GM18520 (cell line): ENCODE measurements at regions not wholly inside any gene's neighbourhood (a gene's known extent, or its start where the extent isn't known, plus 50 kb on each side); places are given as distances from the start of the nearest gene placed in this dataset.

ENCODE experiments used
- ATAC-seq: cut with Tn5 transposase; IDR thresholded peaks from one replicate; pipeline ENCODE4 v1.9.1; 2021; ENCODE audit not compliant: unreplicated experiment

DNA sequence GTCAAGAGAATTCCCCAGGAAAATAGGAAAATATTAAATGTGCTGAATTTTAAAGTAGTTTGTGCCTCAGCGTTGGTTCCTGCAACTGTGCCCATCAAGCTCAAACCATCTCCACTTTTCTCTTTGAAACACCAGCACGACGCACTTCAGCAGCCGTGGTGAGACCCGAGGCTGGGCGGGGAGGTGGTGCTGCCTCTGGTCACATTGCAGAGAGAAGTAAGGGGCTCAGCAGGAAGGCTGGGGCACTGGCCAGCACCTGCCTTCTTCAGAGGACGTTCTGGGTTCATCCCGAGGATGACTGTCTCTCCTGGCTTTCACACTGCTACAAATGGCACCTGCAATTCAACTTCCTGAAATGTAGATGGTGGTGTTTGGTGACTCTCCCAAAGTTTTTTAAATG is 323.7 kb upstream of the SALL3 start:
- ATAC-seq: no peak

DNA sequence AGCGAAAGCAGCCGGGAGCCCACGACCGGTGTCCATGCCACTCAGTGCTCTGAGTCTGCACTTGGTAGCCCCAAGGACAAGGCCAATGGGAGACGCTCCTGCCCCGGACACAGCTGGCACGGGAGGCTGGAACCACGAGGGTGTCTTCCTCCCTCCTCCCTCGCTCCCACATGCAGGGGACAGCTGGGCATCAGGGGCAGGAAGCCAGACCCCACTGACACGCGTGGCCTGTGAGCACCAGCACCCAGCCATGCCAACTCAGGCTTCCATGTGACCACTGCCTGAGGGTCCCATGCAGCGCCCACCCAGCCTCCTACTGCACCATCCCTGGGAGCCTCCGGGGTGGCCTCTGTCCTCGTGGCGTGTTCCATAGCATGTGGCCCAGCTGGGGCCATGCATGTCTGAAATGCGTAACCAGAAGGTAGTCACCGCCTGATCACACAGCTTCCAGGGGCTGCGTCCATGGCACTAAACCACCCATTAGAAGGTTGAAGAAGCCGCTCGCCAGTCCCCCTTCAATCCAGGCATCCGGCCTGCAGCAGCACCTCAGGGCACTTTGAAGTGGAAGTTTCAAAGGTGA is 323.2 kb upstream of the SALL3 start:
- no peak for ATAC-seq

DNA sequence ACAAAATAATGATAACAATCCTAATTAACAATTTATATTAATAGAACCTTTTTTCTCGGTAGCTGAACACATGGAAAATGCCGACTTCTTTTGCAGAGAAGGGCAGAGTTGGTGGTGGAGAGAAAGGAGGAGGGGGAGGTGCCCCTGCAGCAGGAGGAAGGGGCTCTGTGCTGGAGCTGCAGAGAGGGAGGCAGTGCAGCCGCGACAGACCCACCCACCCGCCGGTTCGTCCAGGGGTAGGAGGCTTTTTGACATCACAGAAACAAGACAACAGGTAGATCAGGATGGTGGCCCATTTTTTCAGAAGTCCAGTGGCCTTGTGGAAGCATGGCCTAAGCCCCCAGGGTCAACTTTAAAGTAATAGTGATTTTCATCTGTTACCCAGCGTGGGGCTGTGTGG is 321.1 kb upstream of the SALL3 start:
- no peak for ATAC-seq

DNA sequence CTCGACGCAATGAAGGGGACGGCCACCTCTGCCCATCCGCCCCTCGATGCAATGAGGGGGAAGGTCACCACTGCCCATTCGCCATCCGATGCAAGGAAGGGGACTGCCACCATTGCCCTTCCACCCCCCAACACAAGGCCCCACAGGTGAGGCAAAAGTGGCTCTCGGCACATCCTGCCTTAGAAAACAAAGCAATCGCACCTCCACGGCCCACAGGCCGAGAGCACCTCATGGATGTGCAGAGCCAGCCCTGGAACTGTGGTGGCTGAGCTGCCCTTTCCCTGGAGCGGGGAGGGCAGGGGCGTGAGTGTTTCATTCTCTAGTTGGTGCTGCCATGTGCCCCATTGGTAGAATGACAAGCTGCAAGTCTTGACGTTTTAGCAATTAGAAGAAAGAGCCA is 320.6 kb upstream of the SALL3 start:
- ATAC-seq: no peak

DNA sequence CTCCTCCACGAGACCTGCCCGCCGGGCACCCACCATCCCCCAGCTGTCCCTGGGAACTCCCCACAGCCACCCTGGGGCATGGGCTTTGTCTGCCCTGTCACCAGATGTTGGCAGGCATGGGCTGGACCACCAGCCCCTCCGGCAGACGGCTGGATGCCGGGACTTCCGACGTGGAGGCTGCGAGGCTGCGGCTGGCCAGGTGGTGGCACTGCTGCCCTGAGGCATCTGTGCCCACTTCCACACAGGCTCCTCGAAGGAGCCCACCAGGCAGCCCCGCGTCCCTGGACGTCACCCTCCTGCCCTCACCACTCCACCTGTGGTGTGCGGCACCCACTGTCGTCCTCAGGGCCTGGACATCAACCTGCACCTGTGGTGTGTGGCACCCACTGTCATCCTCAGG is 319.9 kb upstream of the SALL3 start:
- no peak for ATAC-seq

DNA sequence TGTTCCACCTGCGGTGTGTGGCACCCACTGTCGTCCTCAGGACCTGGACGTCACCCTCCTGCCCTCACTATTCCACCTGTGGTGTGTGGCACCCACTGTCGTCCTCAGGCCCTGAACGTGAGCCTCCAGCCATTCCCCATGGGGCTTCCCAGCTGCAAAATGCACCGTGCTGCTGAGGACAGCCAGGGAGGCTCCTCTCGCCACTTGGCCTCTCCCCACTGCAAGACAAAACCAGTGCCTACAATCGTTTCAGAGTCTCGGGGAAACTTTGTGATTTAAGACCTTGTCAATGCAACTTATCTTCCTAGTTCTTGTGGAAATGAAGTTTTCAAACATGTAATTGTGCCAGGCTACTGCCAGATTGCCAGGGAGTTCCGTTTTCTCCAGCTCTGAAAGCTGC is 319.3 kb upstream of the SALL3 start:
- no peak for ATAC-seq

DNA sequence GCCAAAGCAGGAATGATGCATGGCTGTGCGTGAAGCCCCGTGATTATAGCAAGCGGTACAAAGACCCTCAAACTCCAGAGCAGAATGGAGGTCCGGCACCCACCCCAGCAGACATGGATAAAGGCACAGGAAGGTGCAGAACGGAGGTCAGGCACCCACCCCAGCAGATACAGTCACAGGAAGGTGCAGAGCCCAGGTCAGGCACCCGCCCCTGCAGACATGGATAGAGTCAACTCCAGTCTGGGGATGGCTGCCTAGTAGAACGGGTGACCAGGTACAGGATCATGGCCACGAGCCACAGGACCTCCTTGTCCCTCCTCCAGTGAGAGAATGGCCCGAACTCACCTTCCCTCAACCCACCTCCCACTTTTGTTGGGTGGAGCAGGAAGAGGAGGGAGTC is 318.3 kb upstream of the SALL3 start:
- no peak for ATAC-seq

DNA sequence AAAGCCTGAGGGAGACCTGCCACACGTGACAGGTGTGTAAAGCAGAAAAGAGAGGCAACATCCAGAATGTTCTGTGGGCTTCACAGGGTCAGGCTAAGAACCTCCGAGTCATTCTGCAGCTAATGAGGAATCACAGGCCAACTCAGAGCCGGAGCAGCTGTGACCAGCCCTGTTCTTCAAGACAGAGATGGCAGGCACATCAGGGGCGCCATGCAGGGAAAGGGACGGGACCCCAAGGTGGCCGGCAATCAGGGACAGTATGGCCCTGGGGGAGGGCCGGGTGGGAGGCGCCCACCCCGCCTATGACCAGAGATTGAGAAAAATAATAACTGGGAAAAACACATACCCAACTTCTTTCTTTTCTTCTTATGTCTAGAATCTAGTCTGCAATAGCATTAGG is 316.7 kb upstream of the SALL3 start:
- no peak for ATAC-seq

DNA sequence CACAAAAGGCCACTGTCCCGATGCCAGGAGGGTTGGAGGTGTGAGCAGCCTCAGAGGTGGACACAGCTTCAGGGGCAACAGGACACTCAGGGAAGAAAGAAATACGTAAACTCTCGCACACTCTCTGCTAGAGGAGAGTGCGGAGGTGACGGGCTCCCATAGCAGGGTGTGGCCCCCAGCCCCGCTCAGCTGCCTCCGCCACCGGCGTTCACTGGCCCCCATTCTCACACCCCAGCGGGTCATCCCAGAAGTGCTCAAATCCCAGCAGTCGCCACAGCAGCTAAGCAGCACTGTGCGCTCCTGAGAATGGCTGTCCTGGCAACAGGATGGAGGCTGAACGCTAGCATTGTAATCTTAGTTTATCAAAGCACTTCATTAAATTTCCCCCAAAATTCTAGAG is 315.6 kb upstream of the SALL3 start:
- ATAC-seq: no peak

DNA sequence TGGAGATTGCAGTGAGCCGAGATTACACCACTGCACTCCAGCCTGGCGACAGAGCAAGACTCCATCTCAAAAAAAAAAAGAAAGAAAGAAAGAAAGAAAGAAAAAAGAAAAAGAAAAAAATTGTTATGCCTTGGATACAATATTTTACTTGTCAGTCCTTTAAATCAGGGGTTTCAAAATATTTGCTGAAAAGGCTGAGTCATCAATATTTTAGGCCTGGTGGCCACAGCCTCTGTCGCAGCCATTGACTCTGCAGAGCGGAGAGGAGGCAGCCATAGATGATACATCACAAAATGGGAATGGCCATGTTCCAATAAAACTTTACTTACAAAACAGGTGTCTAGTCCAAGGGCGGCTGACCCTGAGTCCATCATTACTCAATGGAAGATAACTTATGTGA is 314.8 kb upstream of the SALL3 start:
- no peak for ATAC-seq

DNA sequence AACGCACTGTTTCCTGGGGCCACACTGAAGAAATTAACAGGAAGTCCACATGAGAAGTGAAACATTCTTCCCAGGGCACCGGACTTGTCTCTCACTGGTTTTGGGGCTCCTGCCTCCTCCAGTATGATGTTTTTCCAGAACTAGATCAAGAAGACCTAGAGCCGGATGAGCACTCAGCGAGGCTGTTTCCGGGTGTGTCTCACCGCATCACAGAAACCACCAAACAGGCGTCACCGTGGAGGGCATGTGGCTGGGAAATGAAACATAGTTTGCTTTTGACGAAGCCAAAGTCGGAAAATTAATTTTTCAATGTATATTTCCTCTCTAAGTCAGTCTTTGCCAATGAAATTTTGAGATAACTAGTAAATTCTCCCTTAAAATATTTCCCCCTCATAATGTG is 314.0 kb upstream of the SALL3 start:
- no peak for ATAC-seq

DNA sequence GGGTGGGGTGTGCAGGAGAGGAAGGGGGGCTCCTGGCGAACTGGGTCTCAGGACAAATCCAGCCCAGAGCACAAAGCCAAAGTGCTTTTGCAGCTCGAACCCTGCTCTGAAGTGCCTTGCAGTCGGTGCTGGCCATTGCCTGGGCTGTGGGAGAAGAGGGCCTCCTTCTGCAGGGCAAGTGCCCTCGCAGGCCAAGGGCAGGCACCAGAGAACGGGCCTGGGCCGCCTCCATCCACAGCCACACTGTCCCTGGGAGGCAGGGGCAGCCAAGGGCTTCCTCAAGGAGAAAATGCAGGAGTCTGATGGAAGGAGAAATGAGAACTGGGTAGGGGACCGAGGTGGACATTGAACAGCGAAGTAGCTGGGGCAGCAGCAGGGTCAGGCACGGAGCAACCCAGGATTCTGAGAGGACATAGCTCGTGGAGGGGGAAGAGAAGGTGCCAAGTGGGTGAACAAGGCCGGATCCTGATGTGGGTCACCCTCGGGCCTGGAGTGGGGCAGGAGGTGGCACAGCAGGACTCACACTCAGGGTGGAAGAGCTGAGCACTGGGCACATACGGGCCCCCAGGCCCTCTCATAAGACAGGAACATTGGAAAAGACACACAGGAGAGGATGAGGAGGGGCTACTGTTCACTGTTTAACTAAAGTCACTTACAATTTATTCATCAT is 312.8 kb upstream of the SALL3 start:
- no peak for ATAC-seq

DNA sequence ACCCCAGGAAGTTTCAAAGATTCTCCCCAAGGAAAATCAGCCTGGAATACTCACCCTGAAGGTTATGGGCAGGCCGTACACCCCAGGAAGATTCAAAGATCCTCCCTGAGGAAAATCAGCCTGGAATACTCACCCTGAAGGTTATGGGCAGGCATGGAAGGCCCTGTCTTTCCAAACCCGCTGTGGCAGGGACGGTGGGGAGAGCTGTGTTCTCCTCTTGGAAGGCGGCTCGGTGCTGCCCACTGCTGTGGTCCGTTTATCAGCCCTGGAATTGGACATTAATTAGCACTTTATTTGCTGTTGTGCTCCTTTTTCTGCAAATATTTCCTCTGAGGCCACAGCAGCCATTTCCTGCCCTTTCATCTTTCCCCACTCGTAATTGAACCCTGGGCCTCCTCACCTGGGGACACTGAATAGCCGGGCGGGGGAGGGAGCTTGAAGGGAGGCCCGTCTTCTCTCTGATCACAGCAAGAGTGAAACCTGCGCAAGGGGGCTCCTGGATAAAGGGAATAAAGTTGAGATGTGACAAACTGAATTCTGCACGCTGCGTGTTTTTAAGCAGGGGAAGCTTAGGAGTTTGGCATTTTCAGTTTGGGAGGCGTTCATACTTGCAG is 308.7 kb upstream of the SALL3 start:
- ATAC-seq: no peak

DNA sequence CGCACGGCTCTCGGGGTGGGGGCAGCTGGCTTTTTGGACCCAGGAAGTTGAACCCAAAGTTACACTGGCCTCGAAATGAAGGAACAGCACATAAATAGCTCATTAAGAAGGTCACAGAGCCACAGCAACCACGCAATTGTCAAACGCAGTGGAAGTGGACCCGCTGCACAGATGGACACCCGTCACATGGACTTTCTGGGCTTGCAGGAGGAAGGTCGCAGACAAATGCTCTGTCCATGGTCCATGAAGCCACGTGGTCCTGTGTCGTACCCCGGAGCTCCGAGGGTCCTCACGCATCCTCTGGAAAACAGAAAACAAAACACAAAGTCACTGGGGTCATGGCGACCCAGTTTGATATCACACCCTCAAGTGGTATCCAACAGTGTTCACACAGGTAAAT is 308.1 kb upstream of the SALL3 start:
- ATAC-seq: no peak

DNA sequence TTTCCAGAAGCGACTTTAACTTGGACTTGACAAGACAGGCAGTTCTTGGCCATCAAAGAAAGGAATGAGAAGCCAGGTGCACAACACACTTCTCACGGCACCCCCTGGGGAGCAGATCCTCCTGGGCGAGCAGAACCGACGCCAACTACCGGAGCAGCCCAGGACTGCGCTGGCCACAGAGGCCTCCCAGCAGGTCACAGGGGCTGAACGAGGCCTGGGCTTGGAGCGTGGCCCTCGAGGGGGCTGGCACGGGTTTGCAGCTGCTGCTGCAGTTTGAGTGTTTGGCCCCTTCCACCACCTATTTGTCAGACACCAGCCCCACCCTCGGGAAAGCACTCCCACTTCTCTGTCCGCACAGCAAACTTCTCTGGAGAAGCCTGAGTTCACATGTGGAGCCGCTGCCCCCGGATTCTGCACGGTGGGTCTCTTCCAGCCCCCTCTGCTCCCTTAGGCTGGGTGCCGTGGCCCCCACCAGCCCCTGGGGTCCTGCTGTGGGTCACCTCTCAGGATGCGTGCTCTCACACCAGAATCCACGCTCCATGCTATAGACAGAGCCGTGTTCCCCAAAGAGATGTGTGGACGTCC is 306.7 kb upstream of the SALL3 start:
- ATAC-seq: no peak

DNA sequence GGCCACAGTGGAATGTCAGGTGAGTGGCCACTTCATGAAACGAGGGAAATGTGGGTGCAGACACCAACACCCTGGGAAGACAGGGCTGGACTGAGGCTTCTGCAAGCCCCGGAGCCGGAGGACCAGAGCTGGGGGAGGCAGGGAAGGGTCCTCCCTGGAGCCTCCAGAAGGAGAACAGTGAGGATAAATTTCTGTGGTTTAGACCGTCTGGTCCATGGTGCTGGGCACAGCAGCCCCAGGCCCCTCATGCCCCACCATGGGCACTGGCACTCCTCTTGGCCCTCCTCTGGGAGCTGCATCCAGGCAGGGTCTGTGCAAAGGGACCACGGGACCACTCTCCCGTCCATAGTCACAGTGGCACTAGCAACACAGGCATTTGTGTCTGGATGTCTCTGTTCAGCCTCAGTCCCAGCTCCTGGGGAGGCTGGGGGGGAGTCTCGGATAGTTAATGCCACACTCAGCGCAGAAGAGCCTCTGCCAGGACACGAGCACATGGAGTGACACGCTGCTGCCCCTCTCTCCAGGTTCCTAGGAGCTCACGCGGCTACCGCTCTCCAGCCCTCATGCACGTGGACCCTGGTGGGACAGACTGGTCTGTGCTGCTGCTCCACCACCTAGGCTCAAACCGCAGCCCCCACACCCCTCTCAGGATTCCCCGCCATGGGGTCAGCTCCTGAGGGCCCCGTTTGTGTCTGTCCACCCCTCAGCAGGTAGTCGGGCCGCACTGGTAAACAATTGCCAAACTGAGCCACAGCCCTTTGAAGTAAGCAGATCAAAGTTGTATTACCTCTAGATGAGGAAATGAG is 305.9 kb upstream of the SALL3 start:
- no peak for ATAC-seq

DNA sequence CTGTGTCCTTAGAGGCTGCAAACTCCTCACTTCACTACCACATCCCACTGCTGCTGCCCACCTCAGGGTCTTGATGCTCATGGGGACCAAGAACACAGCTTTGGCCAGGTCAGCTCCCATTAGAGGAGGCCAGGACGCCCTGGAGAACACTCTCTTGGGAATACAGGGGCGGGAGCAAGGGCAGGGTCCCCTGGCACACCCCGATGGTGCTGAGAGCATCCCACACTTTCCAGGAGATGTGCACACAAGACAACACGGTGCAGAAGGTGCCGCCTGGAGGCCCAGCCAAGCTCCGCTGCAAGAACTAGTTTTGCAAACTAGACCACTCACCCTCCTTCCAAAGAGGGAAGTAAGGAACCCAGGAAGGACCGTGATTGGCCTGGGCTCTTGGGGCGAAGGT is 304.4 kb upstream of the SALL3 start:
- no peak for ATAC-seq

DNA sequence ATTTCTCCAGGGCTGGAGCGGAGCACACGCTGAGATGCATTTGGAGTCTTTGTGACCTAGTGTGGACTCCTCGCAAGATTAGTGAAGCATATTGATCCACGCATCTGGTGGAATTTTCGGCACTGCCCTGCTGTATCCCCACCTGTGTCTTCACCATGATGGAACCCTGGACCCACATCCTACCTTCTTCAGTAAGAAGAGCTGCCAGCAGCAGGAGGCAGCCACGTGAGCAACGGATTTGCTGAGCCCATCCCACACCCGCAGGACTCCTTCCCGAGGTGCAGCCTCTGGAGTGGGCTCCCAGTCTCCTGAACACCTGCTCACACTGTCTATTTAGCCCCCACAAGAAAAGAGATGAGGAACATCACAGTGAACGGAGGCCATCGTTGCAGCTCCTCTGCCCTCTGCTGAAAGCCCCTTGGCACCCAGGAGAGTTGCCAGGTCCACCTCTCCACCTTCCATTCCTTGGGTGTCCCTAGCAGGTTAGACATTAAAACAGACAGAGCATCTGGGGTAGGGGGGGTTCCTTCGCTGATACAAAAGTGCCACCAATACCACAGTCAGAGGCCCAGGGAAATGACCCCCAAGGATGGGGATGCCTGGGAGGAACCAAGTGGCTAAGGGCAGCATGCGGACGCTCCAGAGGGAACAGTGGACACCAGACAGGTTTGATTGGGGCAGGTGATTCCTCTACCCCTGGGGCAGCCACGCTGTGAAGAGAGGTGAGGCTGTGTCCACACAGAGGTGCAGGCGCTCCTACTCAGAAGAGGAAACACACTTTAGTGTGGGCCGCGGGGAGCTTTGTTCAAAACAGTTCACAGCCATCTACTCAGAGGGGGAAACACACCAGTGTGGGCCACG is 302.8 kb upstream of the SALL3 start:
- ATAC-seq: no peak

DNA sequence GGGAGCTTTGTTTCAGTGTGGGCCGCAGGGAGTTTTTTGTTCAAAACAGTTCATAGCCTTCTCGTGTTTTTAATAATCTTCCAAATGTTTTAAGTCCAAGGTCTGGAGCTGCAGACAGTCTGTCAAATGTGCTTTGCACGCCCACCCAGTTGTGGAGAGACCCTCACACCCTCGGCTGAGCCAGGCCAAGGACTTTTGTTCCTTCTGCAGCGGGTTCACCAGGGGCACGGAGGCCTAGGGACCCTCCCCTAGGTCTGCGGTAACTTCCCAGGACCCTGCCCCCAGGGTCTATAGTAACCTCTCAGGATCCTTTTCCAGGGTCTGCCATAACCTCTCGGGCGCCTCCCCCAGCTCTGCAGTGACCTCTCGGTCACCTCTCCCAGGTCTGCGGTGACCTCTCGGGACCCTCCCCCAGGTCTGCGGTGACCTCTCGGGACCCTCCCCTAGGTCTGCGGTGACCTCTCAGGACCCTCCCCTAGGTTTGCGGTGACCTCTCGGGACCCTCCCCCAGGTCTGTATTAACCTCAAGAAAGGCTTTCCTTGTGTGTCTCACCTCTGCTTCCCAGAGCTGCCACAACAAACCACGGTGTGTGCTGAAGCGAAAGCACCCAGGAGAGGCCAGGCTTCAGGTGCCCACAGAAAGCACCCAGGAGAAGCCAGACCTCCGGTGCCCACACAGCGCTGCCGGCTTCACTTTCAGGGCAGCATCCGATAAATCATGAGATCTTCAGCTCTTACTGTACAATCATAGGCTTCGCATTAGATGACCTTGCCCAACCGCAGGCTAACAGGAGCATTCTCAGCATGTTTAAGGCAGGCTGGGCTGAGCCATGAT is 301.9 kb upstream of the SALL3 start:
- no peak for ATAC-seq

DNA sequence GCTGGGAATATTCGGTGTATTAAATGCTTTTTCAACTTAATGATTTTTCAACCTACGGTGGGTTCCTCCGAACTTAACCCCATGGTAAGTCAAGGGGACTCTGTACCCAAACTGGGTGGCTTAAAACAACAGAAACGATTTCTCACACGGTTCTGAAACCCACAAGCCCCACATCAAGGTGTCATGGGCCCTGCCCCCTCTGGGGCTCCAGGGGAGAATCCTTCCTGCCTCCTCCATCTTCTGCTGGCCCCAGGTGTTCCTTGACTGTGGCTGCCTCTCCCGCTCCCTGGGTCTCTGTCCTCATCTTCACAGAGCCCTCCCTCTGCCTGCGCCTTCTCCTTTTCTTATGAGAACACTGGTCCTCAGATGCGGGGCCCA is 301.3 kb upstream of the SALL3 start:
- no peak for ATAC-seq
